Mononuclear cell (primary cell): ENCODE measurements at regions not wholly inside any gene's neighbourhood (a gene's known extent, or its start where the extent isn't known, plus 50 kb on each side); places are given as distances from the start of the nearest gene placed in this dataset.

Source experiments
- H3K27me3 ChIP-seq: 2 replicates; pipeline ENCODE4 v1.6.0; 2011; ENCODE audit warnings: low read length, control low read depth; ENCODE audit not compliant: insufficient read depth
- H3K4me1 ChIP-seq: 2 replicates; pipeline ENCODE4 v1.5.1; 2011; ENCODE audit warnings: mild to moderate bottlenecking, low read length, control low read depth; ENCODE audit not compliant: insufficient read depth
- H3K4me3 ChIP-seq: 2 replicates; pipeline ENCODE4 v1.5.1; 2011; ENCODE audit warnings: mild to moderate bottlenecking, low read length, moderate library complexity
- H3K9me3 ChIP-seq: 2 replicates; pipeline ENCODE4 v1.5.1; 2011; ENCODE audit warnings: low read depth, mild to moderate bottlenecking, control low read depth, low read length

- H3K27me3 ChIP-seq = no peaks in the 10 kb centered on the region
- H3K4me3 ChIP-seq = no peak overlapping the region
- no peaks in the 10 kb centered on the region for H3K9me3 ChIP-seq
- no peaks in the 10 kb centered on the region for H3K4me1 ChIP-seq
Observed at GRCh38 chr4:24433515-24434214, 150.7 kb downstream of the DHX15 start.

- Histone ChIP-seq H3K4me1 (no peaks in the 10 kb centered on the region), H3K27me3 (no peaks in the 10 kb centered on the region), H3K4me3 (no peak overlapping the region), H3K9me3 (no peaks in the 10 kb centered on the region)
Observed at GRCh38 chr4:24428850-24429249, 155.5 kb downstream of the DHX15 start.

- no peaks in the 10 kb centered on the region for H3K4me1 ChIP-seq
- no peaks in the 10 kb centered on the region for H3K9me3 ChIP-seq
- H3K27me3 ChIP-seq = no peaks in the 10 kb centered on the region
Observed at GRCh38 chr4:24426557-24426956, 157.8 kb downstream of the DHX15 start.

DNA sequence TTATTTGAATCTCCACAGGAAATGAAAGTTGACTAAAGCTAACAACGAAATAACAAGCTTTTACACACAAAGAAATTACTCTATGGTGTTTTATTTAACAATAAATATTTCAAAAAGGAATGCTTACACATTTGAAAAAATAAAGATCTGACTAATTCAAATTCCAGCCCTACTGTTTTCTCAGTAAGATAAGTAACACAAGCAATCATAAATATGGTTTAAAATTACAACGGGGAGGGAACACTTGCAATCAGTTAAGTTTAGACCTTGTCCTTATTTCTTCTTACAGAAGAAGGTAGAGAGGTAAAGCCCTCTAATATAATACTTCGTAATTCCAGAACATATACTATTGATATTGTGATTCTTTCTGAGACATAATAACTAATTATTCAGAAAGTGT is 158.5 kb downstream of the DHX15 start:
- Histone ChIP-seq H3K27me3 (no peaks in the 10 kb centered on the region), H3K4me1 (no peaks in the 10 kb centered on the region), H3K9me3 (no peaks in the 10 kb centered on the region), H3K4me3 (no peak overlapping the region)

More at GRCh38 chr4:24426557-24426956, 157.8 kb downstream of the DHX15 start:
- no peak overlapping the region for H3K4me3 ChIP-seq

GRCh38 chr4:24423670-24424069 is 160.7 kb downstream of the DHX15 start:
- no peaks in the 10 kb centered on the region for H3K9me3 ChIP-seq
- H3K4me1 ChIP-seq = no peaks in the 10 kb centered on the region
- H3K27me3 ChIP-seq = no peaks in the 10 kb centered on the region
- no peak overlapping the region for H3K4me3 ChIP-seq

DNA sequence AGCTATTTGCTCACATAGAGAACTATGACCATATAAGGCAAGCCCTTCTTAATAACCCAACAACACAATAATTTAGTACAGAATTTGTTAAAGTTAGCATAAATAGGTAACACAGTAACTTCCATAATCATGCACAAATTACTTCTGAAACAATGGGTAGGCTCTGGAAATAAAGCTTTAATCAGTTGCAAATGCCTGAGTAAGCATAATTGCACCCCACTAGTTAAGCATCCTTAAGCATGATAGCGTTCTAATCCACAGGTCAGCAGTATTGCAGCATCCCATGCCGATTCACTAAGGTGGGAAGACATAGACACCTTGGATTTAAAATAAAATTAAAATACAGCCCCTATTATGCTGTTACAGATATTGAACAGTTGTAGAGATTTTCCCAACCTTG is 161.7 kb downstream of the DHX15 start:
- Histone ChIP-seq H3K4me1 (no peaks in the 10 kb centered on the region), H3K27me3 (no peaks in the 10 kb centered on the region), H3K9me3 (no peaks in the 10 kb centered on the region), H3K4me3 (no peak overlapping the region)

- Histone ChIP-seq H3K9me3 (no peaks in the 10 kb centered on the region), H3K4me1 (no peaks in the 10 kb centered on the region), H3K27me3 (no peaks in the 10 kb centered on the region), H3K4me3 (no peak overlapping the region)
Observed at GRCh38 chr4:24419181-24420034, 164.9 kb downstream of the DHX15 start.

- no peaks in the 10 kb centered on the region for H3K9me3 ChIP-seq
- no peak overlapping the region for H3K4me3 ChIP-seq
- H3K4me1 ChIP-seq = no peaks in the 10 kb centered on the region
- no peaks in the 10 kb centered on the region for H3K27me3 ChIP-seq
Observed at GRCh38 chr4:24417206-24417605, 167.1 kb downstream of the DHX15 start.

- no peaks in the 10 kb centered on the region for H3K27me3 ChIP-seq
- H3K4me3 ChIP-seq = no peak overlapping the region
- no peaks in the 10 kb centered on the region for H3K4me1 ChIP-seq
- H3K9me3 ChIP-seq = no peaks in the 10 kb centered on the region
Observed at GRCh38 chr4:24416293-24416692, 168.1 kb downstream of the DHX15 start.

DNA sequence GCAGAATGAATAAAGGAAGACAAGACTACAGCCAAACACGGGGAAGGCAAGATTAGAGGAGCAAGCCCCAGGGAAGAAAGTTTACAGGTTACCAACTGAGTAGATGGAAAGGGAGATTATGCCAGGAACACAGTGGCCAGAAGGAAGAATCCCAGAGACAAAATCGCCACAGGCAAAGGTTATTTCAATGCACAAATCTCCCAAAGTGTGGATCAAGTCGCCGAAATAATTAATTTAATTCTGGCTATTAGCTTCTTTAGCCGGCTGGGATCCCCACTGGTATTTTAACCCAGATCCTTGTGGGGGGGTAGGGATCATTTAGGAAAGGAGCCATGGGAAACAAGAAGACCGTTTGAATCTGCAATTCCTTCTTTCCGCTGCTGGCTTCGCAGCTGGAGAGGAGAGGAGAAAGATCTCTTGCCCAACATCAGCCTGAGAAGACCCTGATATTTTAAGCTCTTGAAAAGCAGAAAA is 171.0 kb downstream of the DHX15 start:
- Histone ChIP-seq H3K4me3 (no peak overlapping the region), H3K27me3 (no peaks in the 10 kb centered on the region), H3K9me3 (no peaks in the 10 kb centered on the region), H3K4me1 (no peaks in the 10 kb centered on the region)

DNA sequence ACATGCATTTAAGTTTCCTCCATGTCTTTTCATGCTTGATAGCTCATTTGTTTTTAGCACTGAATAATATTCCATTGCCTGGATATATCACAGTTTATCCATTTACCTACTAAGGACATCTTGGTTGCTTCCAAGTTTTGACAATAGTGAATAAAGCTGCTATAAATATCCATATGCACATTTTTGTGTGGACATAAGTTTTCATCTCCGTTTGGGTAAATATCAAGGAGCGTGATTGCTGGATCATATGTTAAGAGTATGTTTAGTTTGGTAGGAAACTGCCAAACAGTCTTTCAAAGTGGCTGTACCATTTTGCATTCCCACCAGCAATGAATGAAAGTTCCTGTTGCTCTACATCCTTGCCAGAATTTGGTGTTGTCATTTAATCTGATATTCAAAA is 172.5 kb downstream of the DHX15 start:
- Histone ChIP-seq H3K9me3 (no peaks in the 10 kb centered on the region), H3K4me1 (no peaks in the 10 kb centered on the region), H3K4me3 (no peak overlapping the region), H3K27me3 (no peaks in the 10 kb centered on the region)

DNA sequence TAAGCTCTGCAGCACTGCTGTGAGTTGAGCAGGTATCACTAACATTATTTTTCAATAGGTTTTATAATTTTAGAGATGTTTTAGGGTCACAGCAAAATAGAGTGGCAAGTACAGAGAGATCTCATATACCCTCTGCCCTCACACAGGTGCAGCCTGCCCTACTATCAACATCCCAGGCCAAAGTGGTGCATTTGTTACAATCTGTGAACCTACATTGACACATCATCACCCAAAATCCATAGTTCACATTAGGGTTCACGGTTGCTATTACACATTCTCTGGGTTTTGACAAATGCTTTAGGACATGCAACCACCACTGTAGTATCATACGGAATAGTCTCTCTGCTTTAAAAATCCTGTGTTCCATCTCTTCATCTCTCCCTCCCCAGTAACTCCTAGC is 173.1 kb downstream of the DHX15 start:
- H3K4me3 ChIP-seq = no peak overlapping the region

GRCh38 chr4:24408640-24409039 is 175.7 kb downstream of the DHX15 start:
- no peak overlapping the region for H3K4me3 ChIP-seq
- no peaks in the 10 kb centered on the region for H3K27me3 ChIP-seq
- H3K4me1 ChIP-seq = no peaks in the 10 kb centered on the region
- no peaks in the 10 kb centered on the region for H3K9me3 ChIP-seq

More for the DNA sequence above, 173.1 kb downstream of the DHX15 start:
- Histone ChIP-seq H3K27me3 (no peaks in the 10 kb centered on the region), H3K9me3 (no peaks in the 10 kb centered on the region), H3K4me1 (no peaks in the 10 kb centered on the region)

GRCh38 chr4:24405926-24406325 is 178.4 kb downstream of the DHX15 start:
- Histone ChIP-seq H3K4me3 (no peak overlapping the region), H3K9me3 (no peaks in the 10 kb centered on the region), H3K27me3 (no peaks in the 10 kb centered on the region), H3K4me1 (no peaks in the 10 kb centered on the region)

DNA sequence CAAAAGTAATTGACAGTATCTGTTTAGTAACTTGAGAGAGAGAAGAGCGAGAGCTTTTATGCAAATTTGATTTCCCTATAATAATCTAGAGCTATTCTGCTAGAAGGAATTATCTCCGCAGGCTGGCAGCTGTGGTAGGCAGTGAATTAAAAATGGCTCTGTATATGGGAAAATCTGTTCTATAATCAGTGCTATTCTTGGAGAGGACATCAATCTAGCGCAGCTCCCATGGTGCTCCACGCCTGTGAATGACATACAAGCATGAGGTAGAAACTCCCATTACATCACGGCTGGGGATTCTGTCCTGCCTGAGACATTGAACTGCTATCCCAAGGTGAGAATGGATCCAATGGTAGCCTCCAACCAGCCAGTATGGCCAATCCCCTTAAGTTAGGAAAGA is 179.0 kb downstream of the DHX15 start:
- no peaks in the 10 kb centered on the region for H3K4me1 ChIP-seq
- no peak overlapping the region for H3K4me3 ChIP-seq
- H3K9me3 ChIP-seq = no peaks in the 10 kb centered on the region
- H3K27me3 ChIP-seq = no peaks in the 10 kb centered on the region
